HEK293T (cell line): ENCODE measurements at regions not wholly inside any gene's neighbourhood (a gene's known extent, or its start where the extent isn't known, plus 50 kb on each side); places are given as distances from the start of the nearest gene placed in this dataset.

Experiments used
- L3MBTL2 ChIP-seq: fragments of 450-650 bp; conservative IDR thresholded peaks from 2 replicates; pipeline ENCODE4 v1.6.1; 2016; ENCODE audit warnings: mild to moderate bottlenecking
- SUZ12 ChIP-seq: fragments of 450-650 bp; IDR thresholded peaks from 2 replicates; pipeline ENCODE4 v1.6.1; 2016; ENCODE audit warnings: mild to moderate bottlenecking

DNA sequence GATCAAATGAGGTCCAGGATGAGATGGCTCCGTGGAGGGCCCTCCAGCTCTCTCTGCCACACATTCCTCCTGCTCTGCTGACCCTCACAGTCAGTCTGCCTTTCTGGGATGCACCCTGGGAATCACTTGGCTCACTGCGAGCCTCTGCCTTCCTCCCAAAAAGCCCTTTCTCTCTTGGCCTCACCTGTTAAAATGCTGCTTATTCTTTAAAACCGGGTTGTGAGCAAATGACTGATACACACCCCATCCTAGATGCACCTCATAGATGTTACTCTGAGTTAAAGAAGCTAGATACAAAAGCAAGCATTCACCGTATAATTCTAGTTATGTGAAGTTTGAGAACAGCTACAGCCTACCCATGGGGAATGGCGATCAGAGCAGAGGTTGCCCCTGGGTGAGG is 167.7 kb upstream of the MYCN start:
- TF ChIP-seq L3MBTL2 (no peak), SUZ12 (no peak)
